Ovary (tissue), 7 donors: ENCODE measurements at regions not wholly inside any gene's neighbourhood (a gene's known extent, or its start where the extent isn't known, plus 50 kb on each side); places are given as distances from the start of the nearest gene placed in this dataset.
"Not testable (repeated sequence)": the region's sequence is repeated elsewhere in the genome, so short reads cannot be mapped to it uniquely, and the experiment has no call there.

ENCODE experiments used
- DNase-seq, 5 donors: peaks; one replicate each; pipeline ENCODE4 v3.0.0-alpha.2; 2019 to 2020
- H3K27ac ChIP-seq, 2 donors: fragments of 200-600 bp; one replicate each; pipeline versions ENCODE4 v1.5.1 to v1.8.0; 2019 to 2022
- H3K27me3 ChIP-seq: fragments of 200-600 bp; one replicate; pipeline ENCODE4 v1.8.0; 2022
- H3K36me3 ChIP-seq: fragments of 200-600 bp; sonication (generic); one replicate; pipeline ENCODE4 v1.5.1; 2019
- H3K4me1 ChIP-seq: one replicate; pipeline ENCODE4 v1.8.1; 2013; ENCODE audit warnings: mild to moderate bottlenecking, moderate library complexity; ENCODE audit not compliant: insufficient read depth
- H3K4me3 ChIP-seq: fragments of 200-600 bp; sonication (generic); one replicate; pipeline ENCODE4 v1.5.1; 2017
- H3K9me3 ChIP-seq, 2 donors: fragments of 200-600 bp in 1 of 2; sonication (generic) in 1 of 2; one replicate each; pipeline versions ENCODE4 v1.5.1 to v1.8.1; 2013 to 2019; ENCODE audit warnings: mild to moderate bottlenecking in 1 of 2, moderate library complexity in 1 of 2
- EP300 ChIP-seq: sonication (generic); formaldehyde crosslinking; IDR thresholded peaks from one replicate; pipeline ENCODE4 v1.6.1; 2017; ENCODE audit warnings: antibody characterized with exemption
- POLR2A ChIP-seq: fragments of 450-650 bp; IDR thresholded peaks from one replicate; pipeline ENCODE4 v1.6.1; 2017; ENCODE audit warnings: antibody characterized with exemption, mild to moderate bottlenecking, moderate library complexity
- WGBS, 3 donors: extraction: QIAGEN DNeasy Blood & Tissue Kit in 1 of 3; methylation state at CpG; one replicate each; pipeline versions ENCODE4 v1.1.5 to v1.1.7; 2013 to 2017; 5-methylcytosine and 5-hydroxymethylcytosine counted together
- intact Hi-C, 4 donors: fragments of 100-400 bp; cut with DNase I; formaldehyde crosslinking; loops; one replicate each; pipeline versions ENCODE4 v1.11.0 to v1.15.1; 2022 to 2023
- TF ChIP-seq, protein P1 (sequence below), 3 donors: fragments of 450-650 bp in 2 of 3; fragments of 200-600 bp in 1 of 3; IDR thresholded peaks; one replicate each; pipeline versions ENCODE4 v1.5.1 to v1.8.0; 2016 to 2022; ENCODE audit warnings: antibody characterized with exemption in 3 of 3, mild to moderate bottlenecking in 1 of 3
- donor health status: DM: no; HTN: no; CAD: no; lungs with moderate emphysema.
- donor health status: DM: no; HTN: no; CAD: no.
- donor health status: Bipolar disorder and iron deficiency.
- donor health status: DM: no; HTN: no; CAD: no.
- donor health status: DM: yes; HTN: yes; CAD: no.

GRCh38 chr4:187396106-187396505 is 599.5 kb upstream of the ZFP42 start:
- WGBS, 3 donors, result 81 to 86% (median 84%) methylated on average over 6 of the region's 6 CpGs
- H3K36me3 ChIP-seq, result no peaks in the 10 kb centered on the region
- no peak overlapping the region for H3K4me3 ChIP-seq
- no peaks in the 10 kb centered on the region for H3K9me3 ChIP-seq
- no peak for TF ChIP-seq POLR2A
- TF ChIP-seq, protein P1, sequence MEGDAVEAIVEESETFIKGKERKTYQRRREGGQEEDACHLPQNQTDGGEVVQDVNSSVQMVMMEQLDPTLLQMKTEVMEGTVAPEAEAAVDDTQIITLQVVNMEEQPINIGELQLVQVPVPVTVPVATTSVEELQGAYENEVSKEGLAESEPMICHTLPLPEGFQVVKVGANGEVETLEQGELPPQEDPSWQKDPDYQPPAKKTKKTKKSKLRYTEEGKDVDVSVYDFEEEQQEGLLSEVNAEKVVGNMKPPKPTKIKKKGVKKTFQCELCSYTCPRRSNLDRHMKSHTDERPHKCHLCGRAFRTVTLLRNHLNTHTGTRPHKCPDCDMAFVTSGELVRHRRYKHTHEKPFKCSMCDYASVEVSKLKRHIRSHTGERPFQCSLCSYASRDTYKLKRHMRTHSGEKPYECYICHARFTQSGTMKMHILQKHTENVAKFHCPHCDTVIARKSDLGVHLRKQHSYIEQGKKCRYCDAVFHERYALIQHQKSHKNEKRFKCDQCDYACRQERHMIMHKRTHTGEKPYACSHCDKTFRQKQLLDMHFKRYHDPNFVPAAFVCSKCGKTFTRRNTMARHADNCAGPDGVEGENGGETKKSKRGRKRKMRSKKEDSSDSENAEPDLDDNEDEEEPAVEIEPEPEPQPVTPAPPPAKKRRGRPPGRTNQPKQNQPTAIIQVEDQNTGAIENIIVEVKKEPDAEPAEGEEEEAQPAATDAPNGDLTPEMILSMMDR (IDR thresholded peaks at IDR 0.05), result no peak
- no peak for TF ChIP-seq EP300
- intact Hi-C loops, result no loop called here
- DNase-seq, result no peak
- no peaks in the 10 kb centered on the region for H3K27me3 ChIP-seq
- H3K27ac ChIP-seq, result no peak overlapping the region
- H3K4me1 ChIP-seq, result no peaks in the 10 kb centered on the region

DNA sequence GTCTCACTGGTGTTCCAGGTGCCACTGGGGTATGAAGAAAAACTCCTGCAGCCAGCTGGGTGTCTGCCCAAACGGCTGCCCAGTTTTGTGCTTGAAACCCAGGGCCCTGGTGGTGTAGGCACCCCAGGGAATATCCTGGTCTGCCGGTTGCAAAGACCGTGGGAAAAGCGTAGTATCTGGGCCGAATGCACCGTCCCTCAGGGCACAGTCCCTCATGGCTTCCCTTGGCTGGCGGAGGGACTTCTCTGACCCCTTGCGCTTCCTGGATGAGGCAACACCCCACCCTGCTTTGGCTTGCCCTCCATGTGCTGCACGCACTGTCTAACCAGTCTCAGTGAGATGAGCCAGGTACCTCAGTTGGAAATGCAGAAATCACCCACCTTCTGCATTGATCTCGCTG is 587.1 kb upstream of the ZFP42 start:
- H3K36me3 ChIP-seq, H3K4me1 ChIP-seq, DNase-seq, H3K4me3 ChIP-seq, H3K27me3 ChIP-seq, H3K9me3 ChIP-seq, H3K27ac ChIP-seq, intact Hi-C loops: not testable (repeated sequence)
- WGBS, 3 donors, result 91 to 96% (median 92%) methylated on average over 10 of the region's 10 CpGs

DNA sequence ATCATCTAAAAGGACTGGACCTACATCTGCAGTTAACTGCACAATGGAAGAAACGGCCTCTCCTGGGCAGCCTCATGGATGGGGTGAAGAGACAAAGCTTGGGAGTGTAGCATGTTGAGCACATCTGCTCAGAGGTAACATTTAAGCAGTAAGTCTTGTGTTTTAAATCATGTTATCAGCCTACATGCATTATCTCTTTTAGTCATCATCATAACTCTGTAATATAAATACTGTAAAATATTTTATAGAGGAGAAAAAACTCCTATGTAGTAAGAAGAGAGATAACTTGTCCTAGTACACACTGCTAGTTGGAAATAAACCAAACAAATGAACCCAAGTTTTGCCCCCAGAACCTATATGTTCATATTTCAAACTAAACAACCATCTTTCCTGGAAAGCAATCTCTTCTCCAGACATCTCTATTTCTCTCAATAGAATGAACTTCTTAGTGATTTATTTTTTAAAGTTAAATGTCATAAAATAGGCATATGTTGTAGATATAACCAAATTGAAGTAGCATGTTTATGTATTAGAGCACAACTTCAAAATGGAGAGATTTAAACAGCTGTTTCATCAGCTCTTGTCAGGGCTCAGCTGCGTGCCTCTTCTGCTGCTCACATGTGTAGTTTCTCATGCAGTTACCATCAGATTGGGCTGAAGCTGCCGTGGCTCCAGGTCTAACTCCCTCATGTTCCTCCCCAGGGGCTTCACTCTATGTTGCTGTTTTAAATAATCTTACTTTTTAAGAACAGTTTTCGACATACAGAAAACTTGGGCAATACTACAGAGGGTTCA is 581.8 kb upstream of the ZFP42 start:
- TF ChIP-seq EP300 (no peak), POLR2A (no peak)
- TF ChIP-seq, protein P1 (IDR thresholded peaks at IDR 0.05), result no peak
- Histone ChIP-seq H3K27me3 (no peaks in the 10 kb centered on the region), H3K4me3 (no peak overlapping the region), H3K27ac (no peak overlapping the region), H3K4me1 (no peaks in the 10 kb centered on the region), H3K9me3 (peaks cover 0 to 3% of the 10 kb centered on the region in 2 donors), H3K36me3 (no peaks in the 10 kb centered on the region)
- DNase-seq, result no peak
- intact Hi-C loops, result no loop called here
- WGBS, 3 donors, result 78 to 87% (median 83%) methylated on average over 4 of the region's 4 CpGs

- peaks cover 0 to 3% of the 10 kb centered on the region in 2 donors for H3K9me3 ChIP-seq
- no peaks in the 10 kb centered on the region for H3K36me3 ChIP-seq
- no peaks in the 10 kb centered on the region for H3K4me1 ChIP-seq
- H3K27me3 ChIP-seq, result no peaks in the 10 kb centered on the region
- no peak overlapping the region for H3K4me3 ChIP-seq
- no peak for TF ChIP-seq EP300
- no peak overlapping the region for H3K27ac ChIP-seq
- intact Hi-C loops, result no loop called here
- DNase-seq, result no peak
- 83 to 87% (median 86%) methylated on average over 2 of the region's 2 CpGs for WGBS, 3 donors
Observed at GRCh38 chr4:187414716-187415115, 580.9 kb upstream of the ZFP42 start.

DNA sequence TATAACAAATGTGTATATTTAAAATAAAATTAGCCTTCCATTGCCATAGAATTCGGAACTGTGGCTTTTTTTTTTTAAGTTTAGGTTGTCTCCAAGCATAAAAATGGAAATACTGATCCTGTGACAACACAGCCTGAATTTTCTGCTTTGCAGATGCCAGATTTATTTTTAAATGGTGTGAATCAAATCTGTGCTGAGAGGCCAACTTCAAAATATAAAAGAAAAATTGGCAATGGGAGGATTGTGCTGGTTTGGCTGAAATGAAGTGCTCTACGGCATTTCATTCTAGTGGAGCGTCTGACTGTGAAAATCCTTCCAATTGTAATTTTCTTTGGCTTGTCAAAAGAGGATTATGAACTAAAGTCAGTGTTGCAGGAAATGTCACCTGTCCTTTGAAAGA is 580.3 kb upstream of the ZFP42 start:
- H3K4me1 ChIP-seq, result no peaks in the 10 kb centered on the region
- H3K9me3 ChIP-seq, result peaks cover 0 to 3% of the 10 kb centered on the region in 2 donors
- H3K36me3 ChIP-seq, result no peaks in the 10 kb centered on the region
- TF ChIP-seq EP300 (no peak), POLR2A (no peak)
- TF ChIP-seq, protein P1 (IDR thresholded peaks at IDR 0.05), result no peak
- no peaks in the 10 kb centered on the region for H3K27me3 ChIP-seq
- no peak overlapping the region for H3K27ac ChIP-seq
- intact Hi-C loops, result no loop called here
- no peak for DNase-seq
- 46 to 68% (median 64%) methylated on average over 3 of the region's 3 CpGs for WGBS, 3 donors
- H3K4me3 ChIP-seq, result no peak overlapping the region
